ENCODE measurements at regions not wholly inside any gene's neighbourhood (a gene's known extent, or its start where the extent isn't known, plus 50 kb on each side); places are given as distances from the start of the nearest gene placed in this dataset.

- TF ChIP-seq CTCF (conservative IDR thresholded peaks at IDR 0.05; ENCODE audit: low read length) (no peak), EZH2phosphoT487 (IDR thresholded peaks at IDR 0.05; ENCODE audit: borderline replicate concordance, low read depth, low read length) (no peak)
These were observed 131.1 kb downstream of the CCDC74A start for GRCh38 chr2:131658769-131659131.
